ENCODE measurements at regions not wholly inside any gene's neighbourhood (a gene's known extent, or its start where the extent isn't known, plus 50 kb on each side); places are given as distances from the start of the nearest gene placed in this dataset.

DNA sequence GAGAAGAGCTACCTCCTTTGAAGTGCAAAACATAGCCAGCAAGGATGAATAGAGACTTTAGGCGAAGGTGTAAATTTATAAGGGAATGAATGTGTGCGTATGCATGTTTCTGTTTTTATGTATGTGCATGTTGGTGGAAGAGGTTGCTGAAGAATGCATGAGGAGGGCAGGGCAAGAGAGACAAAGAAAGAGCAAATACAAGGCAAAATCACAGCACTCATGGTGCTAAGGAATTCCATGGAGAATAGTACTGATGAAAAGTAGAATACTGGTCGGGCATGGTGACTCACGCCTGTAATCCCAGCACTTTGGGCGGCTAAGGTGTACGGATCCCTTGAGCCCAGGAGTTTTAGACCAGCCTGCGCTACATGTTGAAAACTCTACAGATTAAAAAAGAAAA lies 762.1 kb upstream of the PTPRD start:
- TF ChIP-seq, protein P1, sequence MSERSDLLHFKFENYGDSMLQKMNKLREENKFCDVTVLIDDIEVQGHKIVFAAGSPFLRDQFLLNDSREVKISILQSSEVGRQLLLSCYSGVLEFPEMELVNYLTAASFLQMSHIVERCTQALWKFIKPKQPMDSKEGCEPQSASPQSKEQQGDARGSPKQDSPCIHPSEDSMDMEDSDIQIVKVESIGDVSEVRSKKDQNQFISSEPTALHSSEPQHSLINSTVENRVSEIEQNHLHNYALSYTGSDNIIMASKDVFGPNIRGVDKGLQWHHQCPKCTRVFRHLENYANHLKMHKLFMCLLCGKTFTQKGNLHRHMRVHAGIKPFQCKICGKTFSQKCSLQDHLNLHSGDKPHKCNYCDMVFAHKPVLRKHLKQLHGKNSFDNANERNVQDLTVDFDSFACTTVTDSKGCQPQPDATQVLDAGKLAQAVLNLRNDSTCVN (tag by site-specific recombination; optimal IDR thresholded peaks at IDR 0.05), result no peak
- no peaks in the 10 kb centered on the region for H3K4me1 ChIP-seq (ENCODE audit: control insufficient read depth, insufficient read depth, low read length)
- POLR2A ChIA-PET, result no interaction called here
- CTCF ChIA-PET, result no interaction called here
- no peak overlapping the region for H3K4me3 ChIP-seq (ENCODE audit: low read depth, low read length)
- H3K9me3 ChIP-seq (ENCODE audit: control insufficient read depth, insufficient read depth, low read depth, low read length), result no peaks in the 10 kb centered on the region
- no peaks in the 10 kb centered on the region for H3K36me3 ChIP-seq (ENCODE audit: control insufficient read depth in 2 of 2, insufficient read depth in 1 of 2, low read length in 2 of 2)
- no peak overlapping the region for H3K27ac ChIP-seq (ENCODE audit: extremely low read depth, low read depth, low read length)

DNA sequence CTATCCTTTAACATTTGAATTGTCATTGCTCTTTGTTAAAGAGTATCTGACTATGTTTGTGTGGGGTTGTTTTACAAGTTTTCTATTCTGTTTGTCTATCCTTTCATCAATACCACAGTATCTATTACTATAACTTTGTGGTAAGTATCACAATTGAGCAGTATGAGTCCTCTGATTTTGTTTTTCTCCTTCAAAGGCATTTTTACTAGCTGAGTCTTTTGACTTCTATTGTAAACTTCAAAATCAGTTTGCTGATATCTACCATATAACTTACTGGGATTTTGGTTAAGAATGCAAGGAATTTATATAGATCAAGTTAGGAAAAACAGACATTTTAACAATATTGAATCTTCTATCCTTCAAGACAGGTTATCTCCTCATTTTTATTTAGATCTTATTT lies 789.8 kb upstream of the PTPRD start:
- Histone ChIP-seq H3K4me3 (ENCODE audit: low read depth, low read length) (no peak overlapping the region), H3K27ac (ENCODE audit: extremely low read depth, low read depth, low read length) (no peak overlapping the region), H3K36me3 (ENCODE audit: control insufficient read depth in 2 of 2, insufficient read depth in 1 of 2, low read length in 2 of 2) (no peaks in the 10 kb centered on the region), H3K9me3 (ENCODE audit: control insufficient read depth, insufficient read depth, low read depth, low read length) (no peaks in the 10 kb centered on the region), H3K4me1 (ENCODE audit: control insufficient read depth, insufficient read depth, low read length) (no peaks in the 10 kb centered on the region)
- TF ChIP-seq ZXDB (tag by site-specific recombination; IDR thresholded peaks at IDR 0.05) (no peak), ZNF501 (tag by site-specific recombination; IDR thresholded peaks at IDR 0.05) (no peak), ZNF423 (tag by site-specific recombination; IDR thresholded peaks at IDR 0.05) (no peak)
- CTCF ChIA-PET, result no interaction called here
- POLR2A ChIA-PET, result no interaction called here

DNA sequence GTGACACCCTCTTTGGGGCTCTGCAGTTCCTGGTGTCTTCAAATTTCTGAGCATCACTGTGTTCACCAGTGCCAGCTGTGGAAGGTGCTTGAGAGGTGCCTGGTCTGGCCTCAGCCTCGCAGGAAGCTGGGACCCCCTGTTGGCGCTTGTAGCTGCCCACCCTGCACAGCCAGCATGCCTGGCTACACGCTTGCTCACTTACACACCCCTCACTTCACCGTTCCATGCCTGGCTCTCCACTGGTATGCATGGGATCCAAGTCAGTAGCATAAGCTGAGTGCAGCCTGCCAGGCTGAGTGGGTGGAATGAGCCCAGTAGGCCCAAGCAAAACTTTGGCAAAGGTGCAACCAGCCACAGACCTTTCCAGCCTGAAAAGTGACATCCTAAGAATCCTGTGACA lies 801.4 kb upstream of the PTPRD start:
- ChIA-PET CTCF (no interaction called here), POLR2A (no interaction called here)
- no peaks in the 10 kb centered on the region for H3K9me3 ChIP-seq (ENCODE audit: control insufficient read depth, insufficient read depth, low read depth, low read length)
- no peaks in the 10 kb centered on the region for H3K4me1 ChIP-seq (ENCODE audit: control insufficient read depth, insufficient read depth, low read length)
- TF ChIP-seq ZNF645 (tag by site-specific recombination; IDR thresholded peaks at IDR 0.05), result no peak
- no peak for TF ChIP-seq ZFP69B (tag by site-specific recombination; IDR thresholded peaks at IDR 0.05)
- TF ChIP-seq ZSCAN4 (tag by site-specific recombination; IDR thresholded peaks at IDR 0.05), result no peak
- no peak for TF ChIP-seq ZNF768 (tag by site-specific recombination; IDR thresholded peaks at IDR 0.05)
- no peak for TF ChIP-seq ZNF433 (tag by site-specific recombination; IDR thresholded peaks at IDR 0.05; ENCODE audit: low read depth)
- TF ChIP-seq SCRT2 (tag by site-specific recombination; IDR thresholded peaks at IDR 0.05), result no peak
- no peak for TF ChIP-seq ZFP37 (tag by site-specific recombination; IDR thresholded peaks at IDR 0.05)
- TF ChIP-seq CTCF (tag by site-specific recombination; IDR thresholded peaks at IDR 0.05), result no peak
- TF ChIP-seq ZNF23 (tag by site-specific recombination; IDR thresholded peaks at IDR 0.05; ENCODE audit: borderline replicate concordance), result no peak
- no peak for TF ChIP-seq ZNF626 (tag by site-specific recombination; IDR thresholded peaks at IDR 0.05)
- TF ChIP-seq ZNF426 (tag by site-specific recombination; IDR thresholded peaks at IDR 0.05), result no peak
- no peak for TF ChIP-seq SP3 (tag by site-specific recombination; IDR thresholded peaks at IDR 0.05)
- TF ChIP-seq ZNF202 (tag by site-specific recombination; IDR thresholded peaks at IDR 0.05; ENCODE audit: borderline replicate concordance), result no peak
- TF ChIP-seq, protein P2, sequence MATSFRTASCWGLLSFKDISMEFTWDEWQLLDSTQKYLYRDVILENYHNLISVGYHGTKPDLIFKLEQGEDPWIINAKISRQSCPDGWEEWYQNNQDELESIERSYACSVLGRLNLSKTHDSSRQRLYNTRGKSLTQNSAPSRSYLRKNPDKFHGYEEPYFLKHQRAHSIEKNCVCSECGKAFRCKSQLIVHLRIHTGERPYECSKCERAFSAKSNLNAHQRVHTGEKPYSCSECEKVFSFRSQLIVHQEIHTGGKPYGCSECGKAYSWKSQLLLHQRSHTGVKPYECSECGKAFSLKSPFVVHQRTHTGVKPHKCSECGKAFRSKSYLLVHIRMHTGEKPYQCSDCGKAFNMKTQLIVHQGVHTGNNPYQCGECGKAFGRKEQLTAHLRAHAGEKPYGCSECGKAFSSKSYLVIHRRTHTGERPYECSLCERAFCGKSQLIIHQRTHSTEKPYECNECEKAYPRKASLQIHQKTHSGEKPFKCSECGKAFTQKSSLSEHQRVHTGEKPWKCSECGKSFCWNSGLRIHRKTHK (tag by site-specific recombination; IDR thresholded peaks at IDR 0.05), result no peak
- TF ChIP-seq ZNF521 (tag by site-specific recombination; IDR thresholded peaks at IDR 0.05), result no peak
- TF ChIP-seq HOXD13 (CRISPR knock-in tag; IDR thresholded peaks at IDR 0.05; ENCODE audit: borderline replicate concordance), result no peak
- no peak overlapping the region for H3K27ac ChIP-seq (ENCODE audit: extremely low read depth, low read depth, low read length)
- no peaks in the 10 kb centered on the region for H3K36me3 ChIP-seq (ENCODE audit: control insufficient read depth in 2 of 2, insufficient read depth in 1 of 2, low read length in 2 of 2)
- no peak overlapping the region for H3K4me3 ChIP-seq (ENCODE audit: low read depth, low read length)

Data from HEK293 (cell line).